Kasumi-1 (cell line): ENCODE measurements at regions not wholly inside any gene's neighbourhood (a gene's known extent, or its start where the extent isn't known, plus 50 kb on each side); places are given as distances from the start of the nearest gene placed in this dataset.
"Not testable (repeated sequence)": the region's sequence is repeated elsewhere in the genome, so short reads cannot be mapped to it uniquely, and the experiment has no call there.

ENCODE experiments used
- DNase-seq, 2 experiments: peaks; one replicate each; lab custom pipeline; 2025; lab: John Stamatoyannopoulos, UW

DNA sequence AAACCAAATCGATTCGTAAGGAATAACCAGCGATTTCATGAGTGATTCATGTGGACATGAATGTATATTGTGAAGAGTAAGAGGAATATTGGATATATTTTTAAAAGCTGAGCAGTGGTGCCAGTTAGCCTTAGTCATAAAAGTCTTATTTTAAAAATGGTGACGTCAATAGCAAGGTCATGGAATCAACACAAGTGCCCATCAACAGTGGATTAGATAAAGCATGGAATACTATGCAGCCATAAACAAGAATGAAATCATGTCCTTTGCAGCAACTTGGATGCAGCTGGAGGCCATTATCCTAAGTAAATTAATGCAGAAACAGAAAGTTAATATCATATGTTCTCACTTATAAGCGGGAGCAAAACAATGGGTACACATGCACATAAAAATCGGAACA, 89.0 kb upstream of the STOX2 start:
- no peak for DNase-seq

DNA sequence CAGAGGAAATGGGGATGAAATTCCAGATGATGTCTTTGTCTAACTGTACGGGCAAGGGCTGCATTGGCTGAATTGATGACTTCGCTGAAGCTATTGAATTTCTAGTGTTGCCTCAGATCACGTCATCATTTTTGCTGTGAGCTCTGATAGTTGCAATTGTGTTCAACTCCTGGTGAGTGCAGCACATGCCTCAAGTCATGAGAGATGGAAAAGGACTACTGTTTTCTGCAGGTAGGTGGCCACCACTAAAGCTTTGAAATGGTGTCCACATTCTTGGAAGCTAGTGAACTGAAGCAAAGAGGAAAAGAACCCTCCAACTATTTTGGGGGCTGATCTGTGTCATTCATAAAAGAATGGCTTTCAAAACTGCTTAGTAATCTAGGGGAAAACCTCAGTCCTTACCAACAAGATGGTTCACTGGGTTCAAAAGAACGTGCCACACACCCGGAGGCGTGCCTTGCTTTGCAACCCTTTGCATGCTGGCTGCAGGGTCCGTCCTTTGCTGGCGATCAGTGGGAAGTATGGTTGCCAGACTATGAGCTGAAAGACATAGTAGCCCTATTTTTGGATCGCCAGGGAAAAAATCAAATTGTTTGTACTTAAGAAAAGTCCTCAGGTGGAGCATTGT, 88.1 kb upstream of the STOX2 start:
- DNase-seq: no peak

- DNase-seq: not testable (repeated sequence)
Observed at GRCh38 chr4:183818591-183818990, 86.5 kb upstream of the STOX2 start.

GRCh38 chr4:183821076-183821853, 83.8 kb upstream of the STOX2 start:
- no peak for DNase-seq

DNA sequence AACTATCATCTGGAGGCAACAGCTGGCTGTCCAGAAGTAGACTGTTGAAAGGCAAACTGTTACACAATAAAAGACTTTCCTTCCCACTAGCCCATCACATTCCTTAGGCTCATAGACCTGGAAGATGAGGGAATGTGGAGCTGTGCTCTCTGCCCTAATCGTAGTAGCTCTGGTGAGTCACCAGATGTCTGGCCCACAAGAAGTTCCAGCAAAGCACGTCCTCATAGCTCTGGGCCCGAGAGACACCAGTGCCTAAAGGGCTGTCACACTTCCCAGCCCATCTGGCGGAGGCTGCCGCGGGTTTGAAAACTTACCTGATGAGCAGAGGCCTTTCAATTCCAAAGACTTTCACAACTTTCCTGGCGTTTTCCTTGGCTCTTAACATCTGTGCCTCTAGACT, 81.7 kb upstream of the STOX2 start:
- no peak for DNase-seq

DNA sequence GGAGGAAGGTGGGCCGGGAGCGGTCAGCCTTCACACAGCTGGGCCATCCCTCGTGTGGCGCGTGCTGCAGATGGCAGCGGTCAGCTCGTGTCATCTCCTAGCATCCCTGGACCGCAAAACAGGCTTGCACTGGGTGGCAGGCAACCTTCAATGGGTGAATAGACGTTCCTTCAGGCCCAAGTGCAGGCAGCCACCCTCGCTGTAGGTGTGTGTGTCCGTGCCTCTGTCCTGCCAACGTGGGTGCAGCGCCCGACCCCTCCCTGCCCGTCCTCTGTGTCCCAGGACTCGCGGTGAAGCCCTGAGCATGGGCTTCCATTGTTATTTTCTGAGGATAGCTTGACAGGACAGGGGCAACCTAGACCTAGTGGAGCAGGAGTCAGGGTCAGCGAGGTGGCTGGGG, 79.8 kb upstream of the STOX2 start:
- no peak for DNase-seq

DNA sequence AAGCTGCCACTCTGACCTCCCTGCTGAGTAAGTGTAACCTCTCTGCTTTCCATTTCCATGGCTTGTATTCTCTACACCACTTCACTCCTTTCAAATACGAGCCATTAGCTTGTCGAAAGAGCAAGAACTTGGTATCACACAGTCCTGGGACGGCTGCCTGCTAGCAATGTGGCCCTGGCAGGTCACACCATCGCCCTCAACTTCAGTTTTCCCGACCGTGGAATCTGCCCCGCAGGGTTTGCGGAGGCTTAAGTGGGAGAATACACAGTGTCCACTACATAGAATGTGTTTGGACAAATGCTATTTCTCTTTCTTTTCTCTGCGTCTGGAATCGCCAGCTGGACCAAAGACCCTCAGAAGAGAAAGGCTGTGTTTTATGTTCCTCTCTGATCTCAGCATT, 78.6 kb upstream of the STOX2 start:
- no peak for DNase-seq

DNA sequence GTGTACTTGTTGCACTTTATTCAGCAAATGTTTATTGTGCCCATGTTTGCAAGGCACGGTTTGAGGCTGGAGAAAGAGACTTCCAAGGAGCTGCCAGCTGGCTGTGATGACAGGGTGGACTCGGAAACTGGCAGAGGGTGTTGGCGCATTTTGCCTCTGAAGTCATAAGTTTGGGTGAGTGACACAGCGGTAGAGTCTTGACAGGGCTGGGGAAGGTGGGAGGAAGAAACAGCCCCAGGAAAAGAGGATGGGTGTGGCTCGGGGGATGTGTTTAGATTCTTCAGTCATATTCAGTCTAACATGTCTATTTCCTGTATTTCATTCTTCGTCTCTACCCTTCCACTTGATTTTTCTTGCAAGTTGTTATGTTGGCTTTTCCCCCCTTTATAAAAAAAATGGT, 77.0 kb upstream of the STOX2 start:
- no peak for DNase-seq

- DNase-seq: no peak
Observed at GRCh38 chr4:183828839-183829238, 76.3 kb upstream of the STOX2 start.

GRCh38 chr4:183830438-183830985, 74.6 kb upstream of the STOX2 start:
- DNase-seq: peak; percentile 12 to 25

GRCh38 chr4:183831026-183831446, 74.1 kb upstream of the STOX2 start:
- DNase-seq: peak; percentile 57 to 70

- DNase-seq: peak; percentile 73 to 84
Observed at GRCh38 chr4:183831683-183832082, 73.4 kb upstream of the STOX2 start.

GRCh38 chr4:183832776-183833450, 72.2 kb upstream of the STOX2 start:
- peak in 1 of 2 experiments; percentile 12 for DNase-seq

GRCh38 chr4:183834252-183834651, 70.9 kb upstream of the STOX2 start:
- no peak for DNase-seq

DNA sequence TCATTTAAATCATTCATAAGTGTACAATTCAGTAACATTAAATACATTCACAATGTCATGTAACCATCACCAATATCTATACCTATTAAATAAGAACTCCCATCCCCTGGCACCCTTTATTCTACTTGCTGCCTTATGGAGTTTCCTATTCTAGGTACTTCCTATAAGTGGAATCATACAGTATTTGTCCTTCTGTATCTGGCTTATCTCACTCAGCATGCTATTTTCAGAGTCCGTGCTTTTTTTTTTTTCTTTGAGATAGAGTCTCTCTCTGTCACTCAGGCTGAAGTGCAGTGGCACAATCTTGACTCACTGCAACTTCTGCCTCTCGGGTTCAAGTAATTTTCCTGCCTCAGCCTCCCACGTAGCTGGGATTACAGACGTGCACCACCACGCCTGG, 67.9 kb upstream of the STOX2 start:
- no peak for DNase-seq

GRCh38 chr4:183838987-183839712, 66.0 kb upstream of the STOX2 start:
- peak; percentile 55 to 69 for DNase-seq

DNA sequence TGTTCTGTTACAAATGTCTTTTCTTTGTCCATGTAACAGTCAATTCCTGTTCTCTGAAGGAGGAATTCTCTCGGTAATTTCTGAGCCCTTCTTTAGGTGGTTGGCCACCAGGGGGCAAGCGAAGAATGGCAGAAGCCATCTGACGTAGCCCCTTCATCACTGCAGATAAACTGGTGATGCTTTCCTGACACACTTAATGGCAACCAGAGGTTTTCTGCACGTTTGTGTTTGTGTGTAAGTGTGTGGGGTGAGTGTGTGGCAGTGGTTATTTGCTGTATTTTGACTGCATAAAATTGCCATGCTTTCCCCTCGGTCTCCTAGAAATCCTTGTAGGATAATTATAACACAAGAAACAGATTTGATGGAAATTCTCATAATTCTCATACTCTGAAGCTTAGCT, 64.8 kb upstream of the STOX2 start:
- peak; percentile 81 for DNase-seq

GRCh38 chr4:183841001-183841400, 64.1 kb upstream of the STOX2 start:
- DNase-seq: no peak

- DNase-seq: no peak
Observed at GRCh38 chr4:183842129-183842528, 63.0 kb upstream of the STOX2 start.

DNA sequence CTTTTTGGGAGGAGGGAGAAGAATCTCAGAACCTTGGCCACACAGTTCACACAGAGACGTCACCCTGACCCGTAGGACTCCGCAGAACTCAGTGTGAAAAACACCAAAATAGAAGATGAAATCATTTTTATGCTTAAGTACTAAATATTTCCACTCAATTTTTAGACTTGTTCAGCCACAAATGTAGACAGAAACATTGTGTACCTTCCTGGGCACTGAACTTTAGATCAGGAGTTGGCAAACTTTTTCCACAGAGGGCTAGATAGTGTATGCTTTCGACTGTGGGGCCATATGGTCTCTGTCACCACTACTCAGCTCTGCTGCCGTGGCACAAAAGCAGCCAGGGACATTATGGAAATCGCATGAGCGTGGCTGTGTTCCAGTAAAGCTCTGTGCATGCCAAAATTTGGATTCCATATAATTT, 61.8 kb upstream of the STOX2 start:
- no peak for DNase-seq

- DNase-seq: no peak
Observed at GRCh38 chr4:183846951-183847350, 58.2 kb upstream of the STOX2 start.

DNA sequence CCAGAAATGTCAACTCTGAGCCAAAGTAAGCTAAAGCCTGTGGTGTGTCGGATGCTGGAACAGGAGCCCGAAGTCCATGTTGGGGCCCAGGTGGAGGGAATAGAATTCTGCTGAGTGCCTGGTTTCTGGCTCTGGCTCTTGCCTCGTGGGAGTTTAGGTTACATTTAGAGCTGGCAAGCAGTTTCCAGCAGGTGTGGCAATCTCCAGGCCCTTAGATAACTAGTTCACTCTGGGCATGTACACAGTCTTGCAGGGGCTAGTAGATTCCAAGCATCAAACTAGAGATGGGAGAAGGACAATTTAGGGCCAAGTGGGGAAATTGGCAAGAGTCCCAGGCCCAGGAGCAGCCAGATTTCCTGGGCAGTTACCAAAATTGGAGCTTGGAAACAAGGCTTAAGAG, 56.3 kb upstream of the STOX2 start:
- DNase-seq: no peak
